LNCAP (cell line): ENCODE measurements at regions not wholly inside any gene's neighbourhood (a gene's known extent, or its start where the extent isn't known, plus 50 kb on each side); places are given as distances from the start of the nearest gene placed in this dataset.

Source experiments
- CTCF ChIP-seq: fragments of 450-650 bp; IDR thresholded peaks from 2 replicates; pipeline ENCODE4 v1.5.1; 2017; ENCODE audit warnings: mild to moderate bottlenecking

- TF ChIP-seq CTCF: no peak
Measured at GRCh38 chr20:22834651-22835256, 200.4 kb upstream of the SSTR4 start.

- TF ChIP-seq CTCF: no peak
Measured at GRCh38 chr20:22836211-22836610, 198.9 kb upstream of the SSTR4 start.

GRCh38 chr20:22836877-22837276 is 198.2 kb upstream of the SSTR4 start:
- TF ChIP-seq CTCF: no peak

GRCh38 chr20:22838001-22838400 is 197.1 kb upstream of the SSTR4 start:
- no peak for TF ChIP-seq CTCF

- TF ChIP-seq CTCF: no peak
Measured at GRCh38 chr20:22841846-22842245, 193.3 kb upstream of the SSTR4 start.

- no peak for TF ChIP-seq CTCF
Measured at GRCh38 chr20:22842793-22843192, 192.3 kb upstream of the SSTR4 start.

- no peak for TF ChIP-seq CTCF
Measured at GRCh38 chr20:22844959-22845358, 190.2 kb upstream of the SSTR4 start.

- no peak for TF ChIP-seq CTCF
Measured at GRCh38 chr20:22846863-22847262, 188.2 kb upstream of the SSTR4 start.
